DMS153 (cell line): ENCODE measurements at regions not wholly inside any gene's neighbourhood (a gene's known extent, or its start where the extent isn't known, plus 50 kb on each side); places are given as distances from the start of the nearest gene placed in this dataset.
"Not testable (repeated sequence)": the region's sequence is repeated elsewhere in the genome, so short reads cannot be mapped to it uniquely, and the experiment has no call there.

Source experiments
- DNase-seq: peaks from one replicate; lab custom pipeline; 2025; lab: John Stamatoyannopoulos, UW

- no peak for DNase-seq
Observed at GRCh38 chr18:51523671-51524070, 326.2 kb upstream of the MEX3C start.

- DNase-seq = no peak
Observed at GRCh38 chr18:51525453-51526225, 328.2 kb upstream of the MEX3C start.

GRCh38 chr18:51527826-51528225 is 330.3 kb upstream of the MEX3C start:
- no peak for DNase-seq

GRCh38 chr18:51531501-51531900 is 334.0 kb upstream of the MEX3C start:
- DNase-seq = no peak

- DNase-seq = peak; percentile 15
Observed at GRCh38 chr18:51537487-51537886, 340.0 kb upstream of the MEX3C start.

GRCh38 chr18:51540562-51540961 is 343.1 kb upstream of the MEX3C start:
- no peak for DNase-seq

GRCh38 chr18:51541230-51541629 is 343.7 kb upstream of the MEX3C start:
- no peak for DNase-seq

GRCh38 chr18:51543658-51544155 is 346.2 kb upstream of the MEX3C start:
- no peak for DNase-seq

GRCh38 chr18:51545446-51545845 is 348.0 kb upstream of the MEX3C start:
- DNase-seq = no peak

- DNase-seq = no peak
Observed at GRCh38 chr18:51559198-51559901, 361.9 kb upstream of the MEX3C start.

- no peak for DNase-seq
Observed at GRCh38 chr18:51559902-51560287, 362.4 kb upstream of the MEX3C start.

GRCh38 chr18:51561821-51562220 is 364.3 kb upstream of the MEX3C start:
- DNase-seq = no peak

GRCh38 chr18:51562866-51563265 is 365.4 kb upstream of the MEX3C start:
- no peak for DNase-seq

GRCh38 chr18:51563396-51563795 is 365.9 kb upstream of the MEX3C start:
- no peak for DNase-seq

GRCh38 chr18:51568151-51568550 is 370.7 kb upstream of the MEX3C start:
- DNase-seq = no peak

- no peak for DNase-seq
Observed at GRCh38 chr18:51569153-51569552, 371.7 kb upstream of the MEX3C start.

GRCh38 chr18:51569561-51569960 is 372.1 kb upstream of the MEX3C start:
- DNase-seq = no peak

GRCh38 chr18:51570071-51570470 is 372.6 kb upstream of the MEX3C start:
- not testable (repeated sequence) for DNase-seq

GRCh38 chr18:51573886-51574285 is 376.4 kb upstream of the MEX3C start:
- DNase-seq = not testable (repeated sequence)

- DNase-seq = no peak
Observed at GRCh38 chr18:51575171-51575570, 377.7 kb upstream of the MEX3C start.

GRCh38 chr18:51578406-51578980 is 381.0 kb upstream of the MEX3C start:
- DNase-seq = no peak

- no peak for DNase-seq
Observed at GRCh38 chr18:51580580-51580979, 383.1 kb upstream of the MEX3C start.

- no peak for DNase-seq
Observed at GRCh38 chr18:51582551-51582950, 385.1 kb upstream of the MEX3C start.
